ENCODE measurements at regions not wholly inside any gene's neighbourhood (a gene's known extent, or its start where the extent isn't known, plus 50 kb on each side); places are given as distances from the start of the nearest gene placed in this dataset.

DNA sequence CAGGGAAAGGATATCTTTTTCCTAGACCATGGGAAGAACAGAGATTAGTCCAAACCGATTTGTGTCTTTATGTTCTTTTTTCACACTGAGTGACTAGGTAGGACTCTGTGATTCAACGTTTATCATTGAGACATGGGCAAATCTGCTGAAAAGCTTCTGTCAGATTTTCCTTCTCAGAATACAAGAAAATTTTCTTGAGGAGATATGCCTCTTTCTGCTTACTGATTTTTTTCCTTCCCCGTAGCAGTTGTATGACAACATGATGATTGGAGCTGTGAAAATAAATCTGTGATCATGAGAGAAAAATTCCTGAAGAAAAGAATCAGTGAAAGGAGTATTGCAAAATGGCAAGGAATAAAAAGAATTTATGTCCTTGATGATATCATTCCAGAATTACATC lies 130.6 kb upstream of the FAT4 start:
- TF ChIP-seq CTCF (IDR thresholded peaks at IDR 0.05), result no peak
- TF ChIP-seq POLR2A (IDR thresholded peaks at IDR 0.05), result no peak
